LNCAP (cell line): ENCODE measurements at regions not wholly inside any gene's neighbourhood (a gene's known extent, or its start where the extent isn't known, plus 50 kb on each side); places are given as distances from the start of the nearest gene placed in this dataset.

ENCODE experiments used
- CTCF ChIP-seq: fragments of 450-650 bp; IDR thresholded peaks from 2 replicates; pipeline ENCODE4 v1.5.1; 2017; ENCODE audit warnings: mild to moderate bottlenecking

- TF ChIP-seq CTCF, result no peak
These were observed 117.9 kb downstream of the SLC30A10 start for GRCh38 chr1:219810451-219810850.

GRCh38 chr1:219808790-219809189, 119.6 kb downstream of the SLC30A10 start:
- TF ChIP-seq CTCF, result no peak

GRCh38 chr1:219806642-219807041, 121.7 kb downstream of the SLC30A10 start:
- TF ChIP-seq CTCF, result no peak

GRCh38 chr1:219806020-219806419, 122.3 kb downstream of the SLC30A10 start:
- no peak for TF ChIP-seq CTCF

- peak; percentile 68 for TF ChIP-seq CTCF
These were observed 123.2 kb downstream of the SLC30A10 start for GRCh38 chr1:219805191-219805590.

GRCh38 chr1:219801156-219801820, 127.1 kb downstream of the SLC30A10 start:
- no peak for TF ChIP-seq CTCF

GRCh38 chr1:219798283-219799030, 129.9 kb downstream of the SLC30A10 start:
- no peak for TF ChIP-seq CTCF
